NCI-H748 (cell line): ENCODE measurements at regions not wholly inside any gene's neighbourhood (a gene's known extent, or its start where the extent isn't known, plus 50 kb on each side); places are given as distances from the start of the nearest gene placed in this dataset.

Source experiments
- DNase-seq: peaks from one replicate; lab custom pipeline; 2025; ENCODE audit not compliant: unreplicated experiment; lab: John Stamatoyannopoulos, UW

DNA sequence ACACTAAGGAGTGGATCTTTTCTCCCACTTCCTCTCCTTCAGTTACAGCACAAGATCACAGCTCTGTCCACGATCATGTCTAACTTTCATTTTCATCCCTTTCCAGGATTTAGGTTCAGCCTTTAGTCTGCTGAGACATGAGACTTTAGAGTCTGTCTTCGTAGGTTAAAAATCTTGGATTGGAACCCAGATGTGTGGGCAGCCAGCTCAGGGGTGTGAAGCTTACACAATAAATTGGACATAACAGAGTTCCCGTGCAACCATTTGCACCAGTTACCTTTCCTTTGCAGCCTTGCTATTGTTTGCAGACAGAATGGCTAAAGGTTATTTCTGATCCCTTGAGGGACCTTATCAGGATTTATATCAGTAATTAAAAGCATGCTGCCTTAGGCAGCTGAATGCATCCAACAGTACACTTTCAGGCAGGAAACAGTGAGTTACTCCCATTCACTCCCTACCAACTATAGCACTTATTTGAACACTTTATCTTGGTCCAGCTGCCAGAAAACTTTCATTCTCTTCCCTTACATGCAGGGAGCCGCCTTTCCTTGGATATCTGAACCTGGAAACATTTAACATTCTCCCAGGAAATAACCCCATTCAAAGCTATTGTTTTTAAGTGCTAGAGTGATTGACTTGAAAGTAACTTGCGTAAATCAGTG, 87.3 kb downstream of the TMEM100 start:
- no peak for DNase-seq

GRCh38 chr17:55634702-55635101, 88.0 kb downstream of the TMEM100 start:
- DNase-seq: no peak

GRCh38 chr17:55632893-55633292, 89.8 kb downstream of the TMEM100 start:
- no peak for DNase-seq

DNA sequence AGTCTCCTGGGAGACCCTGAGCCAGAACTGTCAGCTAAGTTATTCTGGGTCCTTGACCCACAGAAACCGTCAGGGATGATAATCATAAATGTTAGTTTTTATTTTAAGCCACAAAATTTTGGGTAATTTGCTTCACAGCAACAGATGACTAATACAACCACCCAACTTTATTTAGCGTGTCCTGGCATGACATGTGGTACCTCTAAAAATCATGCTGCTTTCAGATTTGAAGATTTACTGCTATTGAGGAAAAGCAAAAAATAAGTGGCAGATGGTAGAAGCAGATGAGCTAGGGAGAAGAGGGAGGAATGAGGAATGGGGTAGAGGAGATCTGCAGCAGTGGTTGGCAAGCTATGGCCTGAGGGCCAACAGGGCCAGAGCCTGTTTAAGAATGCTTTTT, 90.4 kb downstream of the TMEM100 start:
- no peak for DNase-seq

DNA sequence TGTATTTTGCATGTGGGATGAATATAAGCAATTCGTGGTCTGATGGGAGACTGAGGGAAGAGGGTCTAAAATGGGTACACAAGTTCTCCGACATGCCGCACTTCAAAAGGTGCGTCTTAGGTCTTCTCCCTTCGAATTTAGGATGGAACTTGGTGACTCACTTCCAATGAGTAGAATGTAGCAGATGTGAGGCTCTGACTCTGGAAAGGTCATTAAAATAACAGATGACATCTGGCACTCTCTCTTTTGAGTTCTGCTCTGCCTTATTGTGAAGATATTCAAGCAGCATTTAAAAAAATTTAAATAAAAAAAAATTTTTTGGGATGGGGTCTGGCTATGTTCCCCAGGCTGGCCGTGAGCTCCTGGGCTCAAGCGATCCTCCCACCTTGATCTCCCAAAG, 92.7 kb downstream of the TMEM100 start:
- no peak for DNase-seq

DNA sequence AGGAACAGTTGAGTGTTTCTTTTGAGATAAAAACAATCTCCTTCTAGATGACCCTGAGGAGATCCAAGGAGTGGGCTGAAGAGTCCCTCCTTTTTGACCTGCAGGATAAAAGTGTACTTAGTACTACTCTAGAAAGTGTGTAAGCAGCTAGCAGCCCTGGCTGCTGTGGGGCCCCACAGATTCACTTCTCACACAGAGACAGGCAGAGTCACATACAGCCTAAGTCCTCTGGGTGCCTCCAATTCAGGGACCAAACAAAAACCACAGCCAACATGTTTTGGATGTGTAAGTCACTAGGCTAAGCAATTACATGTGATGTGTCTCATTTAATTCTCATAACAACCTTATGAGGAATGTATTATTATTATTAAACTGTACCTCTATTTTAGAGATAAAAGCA, 97.1 kb downstream of the TMEM100 start:
- DNase-seq: no peak

- DNase-seq: no peak
Observed at GRCh38 chr17:55624772-55625433, 97.8 kb downstream of the TMEM100 start.

DNA sequence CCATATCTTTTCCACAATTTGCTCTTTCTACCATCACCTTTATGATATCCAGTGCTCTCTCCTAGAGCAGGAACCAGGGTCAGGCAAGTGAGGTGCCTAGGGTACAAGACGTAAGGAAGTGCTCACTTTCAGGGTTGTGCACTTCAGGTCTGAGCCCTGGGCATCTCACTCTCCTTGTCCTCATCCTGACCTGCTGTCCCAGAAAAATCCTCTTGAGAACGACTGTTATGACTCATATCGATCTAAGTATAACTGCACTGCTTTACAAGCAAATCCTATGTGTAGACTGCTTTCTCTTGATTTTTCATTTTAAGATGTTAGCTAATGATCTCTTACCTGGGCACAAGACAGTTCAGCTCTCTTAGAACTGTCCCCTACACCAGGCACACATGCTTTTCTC, 100.1 kb downstream of the TMEM100 start:
- no peak for DNase-seq

- no peak for DNase-seq
Observed at GRCh38 chr17:55620945-55621344, 101.7 kb downstream of the TMEM100 start.

GRCh38 chr17:55620023-55620422, 102.6 kb downstream of the TMEM100 start:
- DNase-seq: no peak

- DNase-seq: no peak
Observed at GRCh38 chr17:55617441-55617840, 105.2 kb downstream of the TMEM100 start.

- no peak for DNase-seq
Observed at GRCh38 chr17:55614061-55614460, 102.8 kb upstream of the SMIM36 start.

GRCh38 chr17:55612691-55613141, 101.5 kb upstream of the SMIM36 start:
- DNase-seq: no peak

- peak; percentile 9 for DNase-seq
Observed at GRCh38 chr17:55607731-55608341, 96.6 kb upstream of the SMIM36 start.

- no peak for DNase-seq
Observed at GRCh38 chr17:55606488-55606815, 95.2 kb upstream of the SMIM36 start.

GRCh38 chr17:55605705-55606487, 94.6 kb upstream of the SMIM36 start:
- no peak for DNase-seq

- DNase-seq: no peak
Observed at GRCh38 chr17:55601874-55602364, 90.7 kb upstream of the SMIM36 start.

GRCh38 chr17:55598495-55598894, 87.2 kb upstream of the SMIM36 start:
- DNase-seq: no peak

GRCh38 chr17:55588446-55589242, 77.4 kb upstream of the SMIM36 start:
- no peak for DNase-seq

DNA sequence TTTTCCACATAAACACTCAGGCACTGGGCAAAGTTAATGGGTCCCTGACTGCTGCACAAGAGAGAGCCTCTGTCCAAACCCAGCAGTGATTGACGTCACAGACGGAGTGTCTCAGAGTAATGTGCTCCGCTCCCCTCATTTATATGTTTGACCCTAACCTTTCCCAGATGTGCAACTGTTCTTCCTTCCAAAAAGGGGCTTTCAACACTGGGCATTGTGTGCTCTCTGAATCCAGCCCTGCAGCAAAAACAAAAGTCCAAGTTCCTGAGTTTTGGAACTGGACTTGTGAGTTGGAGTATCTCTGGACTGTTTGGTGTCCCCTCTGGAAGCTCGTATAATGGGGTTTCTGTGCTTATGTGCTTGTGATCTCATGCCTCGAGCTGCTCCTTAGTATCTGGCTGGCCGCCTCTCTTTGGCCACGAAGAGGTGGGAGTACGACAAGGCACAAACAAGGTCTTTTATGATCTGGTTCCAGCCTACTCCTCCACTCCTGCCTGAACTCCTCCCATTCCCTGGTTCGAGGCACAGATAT, 76.4 kb upstream of the SMIM36 start:
- no peak for DNase-seq

DNA sequence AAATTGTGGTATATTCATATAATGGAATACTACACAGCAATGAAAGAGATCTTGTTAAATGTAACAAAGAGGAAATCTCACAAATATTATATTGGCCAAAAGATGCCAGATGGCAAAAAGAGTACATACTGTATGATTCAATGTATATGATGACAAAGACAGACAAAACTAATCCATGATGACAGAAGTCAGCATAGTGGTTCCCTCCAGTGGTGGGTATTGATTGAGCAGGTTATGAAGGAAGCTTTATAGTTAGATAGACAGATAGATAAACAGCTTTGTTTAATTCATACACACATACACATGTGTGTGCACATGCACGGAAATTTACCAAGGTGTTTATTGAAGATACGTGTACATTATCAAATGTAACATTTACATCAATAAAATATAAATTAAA, 74.4 kb upstream of the SMIM36 start:
- no peak for DNase-seq
